Subcutaneous abdominal adipose tissue (tissue), 5 donors: ENCODE measurements at regions not wholly inside any gene's neighbourhood (a gene's known extent, or its start where the extent isn't known, plus 50 kb on each side); places are given as distances from the start of the nearest gene placed in this dataset.

Experiments used
- H3K27ac ChIP-seq: one replicate; pipeline ENCODE4 v1.7.0; 2013; ENCODE audit warnings: low read depth, mild to moderate bottlenecking, inconsistent platforms, low read length, moderate library complexity
- H3K27me3 ChIP-seq, 5 donors: one replicate each; pipeline ENCODE4 v1.7.0; 2013; ENCODE audit warnings: low read length in 5 of 5, inconsistent platforms in 1 of 5; ENCODE audit not compliant: control insufficient read depth in 5 of 5, insufficient read depth in 4 of 5
- H3K36me3 ChIP-seq, 5 donors: one replicate each; pipeline ENCODE4 v1.7.0; 2013; ENCODE audit warnings: low read length in 5 of 5; ENCODE audit not compliant: control insufficient read depth in 5 of 5, insufficient read depth in 5 of 5
- H3K4me1 ChIP-seq, 5 donors: one replicate each; pipeline ENCODE4 v1.7.0; 2013; ENCODE audit warnings: low read length in 5 of 5, mild to moderate bottlenecking in 3 of 5, moderate library complexity in 1 of 5; ENCODE audit not compliant: control insufficient read depth in 5 of 5, insufficient read depth in 5 of 5
- H3K4me3 ChIP-seq, 5 donors: one replicate each; pipeline ENCODE4 v1.7.0; 2013; ENCODE audit warnings: low read length in 5 of 5, low read depth in 1 of 5
- H3K9ac ChIP-seq, 5 donors: one replicate each; pipeline ENCODE4 v1.7.0; 2013; ENCODE audit warnings: low read length in 5 of 5, mild to moderate bottlenecking in 4 of 5, moderate library complexity in 3 of 5
- H3K9me3 ChIP-seq, 5 donors: one replicate each; pipeline ENCODE4 v1.7.0; 2013; ENCODE audit warnings: low read length in 5 of 5; ENCODE audit not compliant: control insufficient read depth in 5 of 5
- donor health status: healthy.
- donor health status: healthy.
- donor health status: healthy.
- donor health status: healthy.
- donor health status: healthy.

DNA sequence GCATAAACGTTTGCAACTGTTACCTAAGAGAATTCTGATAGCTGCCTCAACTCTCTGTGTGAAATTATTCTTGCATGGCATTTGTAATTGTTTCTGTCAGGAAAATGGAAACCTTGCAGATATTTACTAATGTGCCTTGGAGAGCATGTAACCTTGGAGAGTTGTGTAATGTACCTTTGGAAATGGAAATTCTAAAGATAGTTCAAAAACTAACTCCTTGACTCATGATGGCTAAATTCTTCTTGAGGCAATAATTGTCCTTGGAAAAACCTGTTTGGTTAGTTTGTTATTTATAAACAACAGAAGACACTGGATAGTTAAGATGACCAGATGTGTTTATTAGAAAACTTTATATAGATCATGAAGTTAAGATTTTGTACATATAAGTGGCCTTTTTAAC lies 1033.8 kb downstream of the PLA2G4A start:
- no peaks in the 10 kb centered on the region for H3K4me1 ChIP-seq
- no peak overlapping the region for H3K9ac ChIP-seq
- H3K27ac ChIP-seq, result no peak overlapping the region
- H3K4me3 ChIP-seq, result no peak overlapping the region
- H3K9me3 ChIP-seq, result no peaks in the 10 kb centered on the region
- no peaks in the 10 kb centered on the region for H3K36me3 ChIP-seq
- no peaks in the 10 kb centered on the region for H3K27me3 ChIP-seq

DNA sequence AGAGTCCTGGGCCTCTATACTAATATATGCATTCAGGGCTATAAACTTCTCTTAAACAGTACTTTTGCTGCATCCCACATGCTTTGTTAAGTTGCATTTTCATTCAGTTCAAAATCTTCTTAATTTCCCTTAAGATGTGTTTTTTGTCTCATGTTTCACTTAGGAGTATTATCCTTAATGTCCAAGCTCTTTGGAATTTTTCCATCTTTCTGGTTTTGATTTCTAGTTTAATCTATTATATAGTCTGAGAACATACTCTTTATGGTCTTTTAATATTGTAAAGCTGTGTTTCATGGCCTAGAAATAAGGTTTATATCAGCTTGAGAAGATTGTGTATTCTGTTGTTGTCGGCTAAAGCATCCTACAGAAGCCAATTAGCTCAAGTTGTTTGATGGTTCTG lies 1041.8 kb downstream of the PLA2G4A start:
- Histone ChIP-seq H3K4me1 (no peaks in the 10 kb centered on the region), H3K27ac (no peak overlapping the region), H3K36me3 (no peaks in the 10 kb centered on the region), H3K27me3 (no peaks in the 10 kb centered on the region), H3K9me3 (no peaks in the 10 kb centered on the region), H3K4me3 (no peak overlapping the region), H3K9ac (no peak overlapping the region)

DNA sequence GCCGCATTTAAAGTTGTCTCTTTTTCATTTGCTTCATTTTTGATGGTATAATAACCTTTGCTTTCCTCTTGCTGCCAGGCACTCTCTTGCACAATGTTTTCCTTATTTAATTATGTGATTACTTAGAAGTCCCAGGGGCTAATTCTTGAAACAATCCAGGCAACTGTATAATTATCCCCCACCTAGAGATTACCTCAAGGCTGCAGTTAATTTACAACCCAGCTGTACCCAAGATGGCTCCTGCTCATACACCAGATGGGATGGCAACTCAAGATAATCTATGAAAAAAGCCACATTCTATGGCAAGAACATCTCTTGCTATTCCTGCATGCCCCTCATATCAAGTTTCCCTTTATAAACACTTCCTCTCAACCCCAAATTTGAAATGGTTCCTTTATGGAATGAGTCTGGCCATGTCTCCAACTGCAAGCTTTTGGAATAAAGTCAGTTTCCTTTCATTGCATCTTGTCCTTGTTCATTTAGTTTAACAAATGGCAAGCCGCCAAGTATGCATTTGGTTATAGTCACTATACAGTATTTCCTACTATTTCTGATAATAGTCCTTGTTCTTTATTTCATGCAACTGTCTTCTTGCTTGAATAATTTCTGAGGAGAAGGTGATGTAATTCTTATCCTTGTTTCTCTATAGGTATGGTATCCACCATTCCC lies 1042.6 kb downstream of the PLA2G4A start:
- no peaks in the 10 kb centered on the region for H3K27me3 ChIP-seq
- H3K36me3 ChIP-seq, result no peaks in the 10 kb centered on the region
- no peak overlapping the region for H3K27ac ChIP-seq
- no peaks in the 10 kb centered on the region for H3K9me3 ChIP-seq
- no peak overlapping the region for H3K9ac ChIP-seq
- no peak overlapping the region for H3K4me3 ChIP-seq
- H3K4me1 ChIP-seq, result no peaks in the 10 kb centered on the region

DNA sequence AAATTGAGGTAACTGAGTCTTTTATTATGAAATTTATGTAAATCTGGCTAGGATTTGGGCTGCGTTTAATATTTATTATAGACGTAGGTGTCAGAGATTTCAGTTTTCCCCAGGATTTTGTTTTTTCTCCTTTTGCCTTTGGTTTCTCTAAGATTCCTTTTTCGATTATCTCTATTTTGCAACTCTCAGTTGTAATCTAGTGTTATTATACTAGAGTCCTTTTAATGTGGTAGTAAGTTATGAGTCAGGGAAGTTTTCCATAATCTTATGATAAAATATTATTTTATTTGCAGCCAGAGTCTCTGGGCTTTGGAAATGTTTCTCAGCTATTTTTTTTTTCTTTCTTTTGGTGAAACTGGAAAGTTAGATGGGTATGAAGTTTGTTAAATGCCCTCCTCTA lies 1043.8 kb downstream of the PLA2G4A start:
- no peaks in the 10 kb centered on the region for H3K27me3 ChIP-seq
- no peak overlapping the region for H3K9ac ChIP-seq
- no peaks in the 10 kb centered on the region for H3K9me3 ChIP-seq
- H3K4me1 ChIP-seq, result no peaks in the 10 kb centered on the region
- H3K36me3 ChIP-seq, result no peaks in the 10 kb centered on the region
- no peak overlapping the region for H3K27ac ChIP-seq
- no peak overlapping the region for H3K4me3 ChIP-seq

DNA sequence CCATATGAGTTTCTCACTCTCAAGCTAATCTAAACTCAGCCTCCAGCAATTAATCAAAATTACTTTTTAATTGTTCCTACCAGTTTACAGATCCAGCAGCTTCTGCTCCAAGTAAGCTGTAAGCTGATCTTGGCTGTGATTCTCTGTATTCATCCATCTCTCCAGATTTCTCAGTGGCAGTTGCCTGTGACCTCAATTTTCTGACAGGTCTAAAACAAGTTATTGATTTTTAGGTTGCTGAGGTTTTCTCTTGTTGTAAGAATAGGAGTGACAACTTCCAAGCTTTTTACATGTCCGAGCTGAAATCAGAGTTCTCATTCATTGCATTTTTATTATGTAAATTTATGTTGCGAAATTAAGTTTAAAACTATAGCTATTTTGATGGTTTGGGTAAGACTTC lies 1044.4 kb downstream of the PLA2G4A start:
- no peaks in the 10 kb centered on the region for H3K27me3 ChIP-seq
- no peak overlapping the region for H3K4me3 ChIP-seq
- no peaks in the 10 kb centered on the region for H3K9me3 ChIP-seq
- no peak overlapping the region for H3K27ac ChIP-seq
- no peaks in the 10 kb centered on the region for H3K36me3 ChIP-seq
- H3K4me1 ChIP-seq, result no peaks in the 10 kb centered on the region
- no peak overlapping the region for H3K9ac ChIP-seq

DNA sequence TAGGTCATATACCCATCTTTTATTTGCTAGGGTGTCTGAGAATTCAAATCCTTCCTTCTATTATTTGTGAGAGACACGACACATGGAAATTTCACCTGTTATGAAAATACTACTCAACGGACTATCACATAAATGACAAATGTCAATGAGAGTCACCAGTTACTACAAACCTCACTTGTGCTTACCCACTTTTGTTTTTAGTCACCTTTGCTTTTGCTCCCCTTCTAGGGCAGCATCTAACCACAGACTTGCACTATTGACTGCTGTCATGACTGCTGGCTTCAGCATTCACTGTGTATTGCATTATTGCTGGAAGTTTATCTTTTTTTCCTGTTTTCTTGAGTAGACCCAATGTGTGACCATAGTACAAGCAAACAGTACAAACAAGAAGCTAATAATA lies 1048.0 kb downstream of the PLA2G4A start:
- Histone ChIP-seq H3K36me3 (no peaks in the 10 kb centered on the region), H3K27ac (no peak overlapping the region), H3K4me3 (no peak overlapping the region), H3K9ac (no peak overlapping the region), H3K27me3 (no peaks in the 10 kb centered on the region), H3K9me3 (no peaks in the 10 kb centered on the region), H3K4me1 (no peaks in the 10 kb centered on the region)

DNA sequence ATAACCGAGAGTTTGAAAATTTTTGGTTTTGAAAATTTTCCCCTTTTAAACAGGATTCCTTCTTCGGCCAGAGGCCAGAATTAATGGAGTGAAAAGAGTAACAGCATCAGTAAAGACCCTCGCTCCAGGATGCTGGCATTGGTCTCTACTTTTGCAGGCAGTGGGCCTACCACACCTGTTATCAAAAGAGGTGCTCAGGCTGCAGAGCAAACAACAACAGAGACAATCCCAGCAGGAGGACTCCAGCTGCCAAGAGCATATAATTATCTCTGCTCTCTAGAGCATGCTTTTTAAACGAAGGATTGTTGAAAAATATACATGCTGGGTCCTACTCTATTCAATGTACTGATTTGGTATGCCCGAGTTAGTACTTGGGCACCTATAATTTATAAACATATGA lies 1048.5 kb downstream of the PLA2G4A start:
- Histone ChIP-seq H3K27me3 (no peaks in the 10 kb centered on the region), H3K36me3 (no peaks in the 10 kb centered on the region), H3K27ac (no peak overlapping the region), H3K4me3 (no peak overlapping the region), H3K4me1 (no peaks in the 10 kb centered on the region), H3K9ac (no peak overlapping the region), H3K9me3 (no peaks in the 10 kb centered on the region)

DNA sequence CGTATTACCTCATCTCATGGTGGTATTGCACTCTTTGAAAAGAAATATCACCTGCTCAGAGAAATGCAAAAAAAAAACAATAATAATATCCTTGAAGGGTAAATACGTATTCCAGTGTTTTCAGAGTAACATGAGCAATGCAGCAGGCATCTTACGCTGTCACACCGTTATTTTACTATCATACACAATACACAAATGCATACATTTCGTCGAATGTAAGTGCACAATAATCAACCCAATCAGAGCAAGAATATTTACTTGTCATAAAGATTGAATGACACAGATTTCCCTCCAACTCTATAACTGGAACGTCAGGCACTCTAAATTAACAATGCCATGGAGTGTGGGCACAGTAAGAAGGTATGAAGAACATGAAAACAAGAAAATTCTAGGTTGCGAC lies 1050.1 kb downstream of the PLA2G4A start:
- H3K36me3 ChIP-seq, result no peaks in the 10 kb centered on the region
- no peaks in the 10 kb centered on the region for H3K4me1 ChIP-seq
- H3K27me3 ChIP-seq, result no peaks in the 10 kb centered on the region
- H3K27ac ChIP-seq, result no peak overlapping the region
- no peak overlapping the region for H3K9ac ChIP-seq
- H3K4me3 ChIP-seq, result no peak overlapping the region
- no peaks in the 10 kb centered on the region for H3K9me3 ChIP-seq

DNA sequence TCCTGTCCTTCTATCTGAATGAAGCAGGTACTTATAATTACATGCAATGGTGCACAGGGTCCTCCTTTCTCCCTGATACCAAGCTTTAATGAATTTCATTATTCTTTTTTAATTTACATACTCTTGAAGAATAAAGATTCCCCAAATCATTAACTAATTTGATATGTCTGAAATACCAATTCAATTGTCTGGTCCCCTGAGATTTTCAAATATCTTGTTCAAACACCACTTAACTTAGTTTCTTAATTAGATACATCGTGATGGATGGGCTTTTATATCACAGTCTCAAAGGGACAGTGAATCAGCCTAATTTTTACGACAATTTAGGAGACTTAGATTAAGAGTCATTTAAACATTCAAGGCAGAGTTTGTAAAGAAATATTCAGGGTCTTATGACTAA lies 1054.6 kb downstream of the PLA2G4A start:
- H3K27me3 ChIP-seq, result no peaks in the 10 kb centered on the region
- peaks cover 0 to 3% (median 0%) of the 10 kb centered on the region in 5 donors for H3K9me3 ChIP-seq
- no peaks in the 10 kb centered on the region for H3K36me3 ChIP-seq
- no peaks in the 10 kb centered on the region for H3K4me1 ChIP-seq
- no peak overlapping the region for H3K4me3 ChIP-seq
- H3K27ac ChIP-seq, result no peak overlapping the region
- H3K9ac ChIP-seq, result no peak overlapping the region

DNA sequence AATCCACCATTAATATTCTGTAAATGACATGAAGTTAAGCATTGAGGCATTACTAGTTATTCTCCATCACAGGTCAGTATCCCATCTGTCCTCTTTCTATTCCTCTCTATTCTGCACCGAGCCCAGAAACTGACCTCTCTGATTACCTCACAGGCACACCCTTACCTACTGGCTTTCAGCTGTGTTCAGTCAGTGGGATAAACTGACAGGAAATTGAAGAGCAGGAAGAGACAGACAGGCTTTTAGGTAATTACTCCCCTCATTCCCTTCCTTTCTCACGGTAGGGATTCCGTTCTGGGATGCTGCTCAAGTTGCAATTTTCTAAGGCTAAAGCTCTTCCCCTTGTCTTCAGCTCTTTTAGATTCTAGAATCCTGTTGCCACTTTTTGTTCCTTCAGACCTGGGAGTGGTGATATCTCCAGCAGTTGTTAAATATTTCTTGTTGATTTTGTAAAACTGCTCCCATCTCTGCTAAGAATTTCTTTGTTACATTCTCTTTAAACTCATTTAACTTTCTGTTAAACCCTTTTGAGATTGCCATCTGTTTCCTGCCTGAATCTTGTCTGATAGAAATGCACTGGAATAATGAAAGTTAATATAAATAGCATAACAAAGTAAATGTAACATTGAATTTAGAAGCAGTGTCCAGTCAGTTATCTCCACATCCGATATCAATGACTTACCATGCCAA lies 1063.4 kb downstream of the PLA2G4A start:
- H3K27ac ChIP-seq, result no peak overlapping the region
- no peak overlapping the region for H3K9ac ChIP-seq
- H3K36me3 ChIP-seq, result no peaks in the 10 kb centered on the region
- H3K4me1 ChIP-seq, result no peaks in the 10 kb centered on the region
- H3K4me3 ChIP-seq, result no peak overlapping the region
- H3K9me3 ChIP-seq, result peaks cover 0 to 6% (median 0%) of the 10 kb centered on the region in 5 donors
- H3K27me3 ChIP-seq, result no peaks in the 10 kb centered on the region
